ENCODE measurements at regions not wholly inside any gene's neighbourhood (a gene's known extent, or its start where the extent isn't known, plus 50 kb on each side); places are given as distances from the start of the nearest gene placed in this dataset.

DNA sequence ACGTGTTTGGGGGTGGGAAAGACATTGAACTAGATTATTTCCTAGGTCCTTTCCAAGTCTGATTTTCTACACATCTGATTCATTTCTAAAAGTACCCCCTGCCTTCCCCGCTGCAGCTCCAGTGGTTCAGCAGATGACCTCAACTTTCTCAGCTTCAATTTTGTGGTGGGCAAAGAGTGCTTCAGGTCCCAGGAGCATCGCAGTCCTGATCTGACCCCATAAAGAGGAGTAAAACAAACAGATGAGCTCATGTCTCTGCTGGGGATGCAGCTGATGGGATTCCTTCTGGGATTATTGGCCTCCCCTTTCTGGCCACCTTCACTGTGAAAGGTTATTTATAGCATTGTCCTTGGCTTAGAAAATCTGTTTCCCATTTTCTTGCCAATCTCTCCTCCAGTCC lies 337.0 kb upstream of the PLXNA2 start:
- DNase-seq (ENCODE audit: low read depth in 2 of 2, low spot score in 1 of 2), result no peak

DNA sequence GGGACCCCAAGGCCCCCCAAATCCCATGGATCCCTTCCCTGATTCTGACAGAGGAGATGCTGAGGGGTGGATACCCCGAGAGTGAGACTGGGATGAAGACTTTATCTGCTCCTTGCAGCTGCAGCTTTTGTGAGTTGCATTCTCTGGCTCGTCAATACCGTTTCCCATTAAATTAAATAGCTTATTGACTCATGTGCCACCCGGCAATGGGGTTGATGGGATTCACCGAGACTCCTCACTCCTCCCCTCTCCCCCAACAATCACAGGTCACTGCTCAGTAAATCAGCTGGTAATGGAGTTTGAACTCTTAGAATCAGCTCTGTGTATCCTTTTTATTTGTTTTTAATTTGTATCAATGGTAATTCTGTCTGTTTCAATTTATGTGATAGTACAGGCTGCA lies 337.5 kb upstream of the PLXNA2 start:
- DNase-seq (ENCODE audit: low read depth in 2 of 2, low spot score in 1 of 2), result no peak

DNA sequence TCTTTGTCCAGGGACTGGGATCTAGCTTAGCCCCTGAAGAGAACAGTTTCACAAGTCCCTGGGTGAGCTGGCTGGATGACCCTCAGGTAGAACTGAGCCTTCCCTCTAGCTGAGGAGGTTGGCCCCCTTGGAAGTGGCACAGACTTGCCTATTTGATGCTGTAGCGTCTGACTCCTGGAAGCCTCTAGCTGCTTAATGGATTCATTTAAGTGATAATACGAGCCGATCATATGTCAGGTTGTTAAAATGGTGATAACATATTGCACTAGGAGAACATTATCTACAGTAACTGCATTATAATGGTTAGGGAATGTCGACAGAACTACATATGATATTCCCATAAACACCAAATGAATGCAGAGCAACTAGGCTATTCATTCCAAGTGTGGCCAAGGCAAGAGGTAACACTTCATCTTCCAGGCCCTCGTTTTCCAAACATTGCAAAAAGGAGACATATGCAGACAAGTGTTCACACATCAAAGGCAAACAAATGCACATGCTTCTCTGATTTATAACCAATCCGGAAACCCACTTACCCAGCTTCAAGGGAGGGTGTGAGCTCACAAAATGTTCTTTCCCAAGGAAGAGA lies 340.1 kb upstream of the PLXNA2 start:
- DNase-seq (ENCODE audit: low read depth in 2 of 2, low spot score in 1 of 2), result no peak

DNA sequence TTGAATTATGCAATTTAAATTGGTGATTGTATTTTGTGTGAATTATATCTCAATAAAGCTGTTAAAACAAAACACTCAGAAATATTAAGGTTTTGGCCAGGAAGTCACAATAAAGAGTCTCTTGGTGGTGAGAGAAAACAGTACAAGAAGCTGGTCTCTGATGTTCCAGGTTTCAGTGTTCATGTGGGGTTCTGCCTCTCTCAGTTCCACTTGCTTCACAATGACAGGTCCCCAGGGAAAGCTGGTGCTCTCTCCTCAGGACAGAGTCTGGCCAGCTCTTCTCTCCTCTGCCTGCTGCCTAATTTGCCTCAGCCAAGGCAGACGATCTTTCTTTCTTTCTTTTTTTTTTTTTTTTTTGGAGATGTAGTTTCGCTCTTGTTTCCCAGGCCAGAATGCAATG lies 342.9 kb upstream of the PLXNA2 start:
- no peak for DNase-seq (ENCODE audit: low read depth in 2 of 2, low spot score in 1 of 2)

DNA sequence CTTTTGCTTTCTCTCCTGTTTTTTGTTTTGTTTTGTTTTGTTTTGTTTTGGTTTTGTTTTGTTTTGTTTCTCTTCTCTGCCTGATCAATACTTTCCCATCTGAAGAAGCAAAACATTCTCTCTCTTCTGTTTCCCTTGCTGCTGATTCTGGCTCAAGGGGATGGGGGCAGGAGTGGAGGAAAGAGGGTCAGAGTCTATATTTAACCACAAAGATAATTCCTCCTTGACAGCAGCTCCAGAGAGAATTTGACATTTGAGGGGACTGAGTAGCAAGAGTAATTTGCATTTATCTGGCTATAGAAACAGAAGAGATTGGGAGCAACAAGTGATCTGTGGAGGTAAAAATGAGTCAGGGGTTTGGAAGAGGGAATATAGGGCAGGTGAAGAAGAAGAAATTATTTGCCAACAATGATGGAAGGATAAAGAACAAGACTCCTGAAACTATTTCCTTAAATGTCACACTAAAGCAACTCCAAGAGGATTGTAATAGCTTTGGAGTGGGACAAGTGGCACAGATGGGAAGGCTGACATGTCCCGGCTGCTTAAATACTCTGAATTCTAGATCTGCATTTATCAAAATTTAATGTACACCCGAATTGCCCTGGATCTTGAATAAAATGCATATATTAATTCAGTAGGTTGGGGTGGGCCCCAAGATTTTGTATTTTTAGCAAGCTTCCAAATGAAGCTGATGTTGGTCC lies 349.3 kb upstream of the PLXNA2 start:
- no peak for DNase-seq (ENCODE audit: low read depth in 2 of 2, low spot score in 1 of 2)

DNA sequence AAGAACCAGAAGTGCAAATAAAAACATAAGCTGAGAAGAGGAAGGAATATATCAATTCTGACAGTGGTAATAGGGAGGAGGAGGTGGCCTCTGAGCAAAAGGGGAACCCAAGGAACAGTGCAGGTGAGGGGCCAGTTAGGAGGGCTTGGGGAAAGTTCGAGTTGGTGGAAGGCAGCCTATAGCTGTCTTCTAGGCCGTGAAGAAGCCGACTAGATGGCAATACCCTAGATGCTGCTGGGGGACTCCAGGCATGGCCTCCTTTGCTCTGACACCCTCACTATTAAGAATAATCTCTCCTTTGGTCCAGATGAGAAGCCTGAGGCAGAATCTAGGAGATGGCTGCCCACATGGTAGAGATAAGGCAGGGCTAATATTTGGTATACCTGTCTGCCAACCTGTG lies 351.1 kb upstream of the PLXNA2 start:
- no peak for DNase-seq (ENCODE audit: low read depth in 2 of 2, low spot score in 1 of 2)

DNA sequence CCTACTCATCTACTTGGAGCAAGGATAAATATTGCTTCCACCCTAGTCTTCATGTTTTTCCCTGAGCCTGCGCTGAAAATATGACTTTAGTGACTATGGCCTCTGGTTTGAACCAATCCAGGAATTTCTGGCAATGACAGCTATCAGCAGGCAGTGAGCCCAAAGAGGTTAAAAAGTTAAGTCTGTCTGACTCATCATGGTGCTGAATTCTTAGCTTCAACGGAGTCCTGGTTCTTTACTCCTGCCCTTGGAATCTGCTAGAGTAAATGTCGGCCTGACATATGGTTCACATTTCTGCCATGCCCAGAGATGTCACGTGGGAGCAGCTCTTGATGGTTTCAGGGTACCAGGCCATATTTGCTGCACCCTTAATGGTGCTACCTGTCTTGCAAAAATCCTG lies 351.6 kb upstream of the PLXNA2 start:
- DNase-seq (ENCODE audit: low read depth in 2 of 2, low spot score in 1 of 2), result no peak

DNA sequence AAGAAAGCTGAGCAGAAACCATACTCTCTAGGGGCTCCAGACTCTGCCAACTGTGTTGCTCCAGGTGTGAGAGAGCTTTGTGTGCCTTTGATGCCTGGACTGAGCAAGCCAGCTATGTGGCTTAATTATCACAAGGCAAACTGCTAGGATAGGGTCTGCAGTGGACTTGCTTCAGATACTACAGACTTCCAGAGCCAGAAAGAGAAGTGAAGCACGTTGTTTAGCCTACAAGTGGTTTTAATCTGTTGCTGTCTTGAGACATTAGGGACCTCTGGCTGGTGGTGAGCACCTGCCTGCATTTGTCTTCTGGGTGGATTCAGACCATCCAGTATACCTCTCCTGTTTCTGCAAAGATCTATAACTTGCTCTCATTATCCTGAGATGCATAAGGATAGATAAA lies 353.4 kb upstream of the PLXNA2 start:
- DNase-seq (ENCODE audit: low read depth in 2 of 2, low spot score in 1 of 2), result no peak

DNA sequence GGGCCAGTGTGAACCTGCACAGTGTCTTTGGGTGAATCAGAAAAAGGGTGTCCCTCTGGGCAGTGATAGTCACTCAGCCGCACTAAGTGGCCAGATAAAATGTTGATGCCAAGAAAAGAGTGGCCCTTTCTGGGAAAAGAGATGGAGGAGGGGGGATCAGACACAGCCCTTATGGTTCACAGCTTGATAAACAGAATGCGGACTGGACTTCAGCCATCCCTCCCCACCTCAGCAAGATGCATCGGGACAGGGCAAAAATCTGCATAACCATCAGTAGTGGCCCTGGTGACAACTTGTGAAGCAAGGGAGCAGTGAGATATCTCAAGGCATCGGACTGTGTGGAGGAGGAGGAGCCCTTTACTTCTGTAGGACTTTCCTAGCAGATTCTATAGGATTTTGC lies 353.8 kb upstream of the PLXNA2 start:
- DNase-seq (ENCODE audit: low read depth in 2 of 2, low spot score in 1 of 2), result no peak

DNA sequence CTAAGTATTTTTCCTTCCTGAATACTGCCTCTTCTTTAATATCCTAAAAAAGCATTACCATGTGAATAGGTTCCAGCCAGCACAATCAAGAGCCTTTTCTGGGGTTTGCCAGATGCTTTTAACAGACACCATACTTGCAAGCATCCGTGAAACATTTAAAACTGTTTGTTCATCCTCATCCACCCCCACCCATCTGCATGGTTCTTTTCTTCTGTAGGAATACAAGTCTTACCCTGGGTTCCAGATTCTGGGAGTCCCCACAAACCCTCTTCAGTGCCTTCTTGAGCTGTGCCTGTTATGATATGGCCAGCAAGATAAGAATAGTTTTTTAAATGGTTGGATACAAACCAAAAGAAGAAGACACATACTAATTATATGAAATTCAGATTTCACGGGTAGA lies 354.9 kb upstream of the PLXNA2 start:
- DNase-seq (ENCODE audit: low read depth in 2 of 2, low spot score in 1 of 2), result no peak

DNA sequence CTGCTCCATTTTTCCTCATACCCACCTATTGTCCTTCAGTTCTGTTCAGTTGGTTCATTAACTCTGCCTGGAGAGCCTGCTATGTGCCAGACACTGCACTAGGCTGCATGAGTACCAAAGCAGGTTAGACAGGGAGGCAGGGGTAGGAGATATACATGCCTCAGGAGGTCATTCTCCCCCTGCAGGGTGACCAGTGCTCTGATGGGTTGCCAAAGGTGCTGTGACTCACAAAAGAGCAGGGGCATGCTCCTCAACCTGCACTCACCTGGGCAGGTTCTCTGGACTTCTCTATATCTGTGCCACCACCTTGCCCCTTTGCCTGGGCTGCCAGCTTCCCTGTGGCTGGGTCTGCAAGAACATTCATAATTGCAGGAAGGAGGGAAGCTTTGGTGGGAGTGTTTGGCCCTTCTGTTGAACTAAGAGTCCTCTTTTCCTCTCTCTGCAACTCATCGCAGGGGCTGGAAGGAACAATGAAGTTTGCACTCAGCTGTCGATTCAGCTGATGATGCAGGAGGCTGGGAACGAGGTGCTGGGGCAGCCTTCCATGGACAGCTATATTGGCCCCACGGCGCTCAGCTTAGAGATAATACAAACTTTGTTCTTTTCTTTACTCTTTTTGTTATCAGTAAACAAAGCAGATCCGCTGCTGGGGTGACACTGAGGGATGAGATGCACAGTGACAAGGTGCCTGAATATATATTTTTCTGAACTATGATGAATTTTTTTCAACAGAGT lies 356.4 kb upstream of the PLXNA2 start:
- DNase-seq (ENCODE audit: low read depth in 2 of 2, low spot score in 1 of 2), result no peak

DNA sequence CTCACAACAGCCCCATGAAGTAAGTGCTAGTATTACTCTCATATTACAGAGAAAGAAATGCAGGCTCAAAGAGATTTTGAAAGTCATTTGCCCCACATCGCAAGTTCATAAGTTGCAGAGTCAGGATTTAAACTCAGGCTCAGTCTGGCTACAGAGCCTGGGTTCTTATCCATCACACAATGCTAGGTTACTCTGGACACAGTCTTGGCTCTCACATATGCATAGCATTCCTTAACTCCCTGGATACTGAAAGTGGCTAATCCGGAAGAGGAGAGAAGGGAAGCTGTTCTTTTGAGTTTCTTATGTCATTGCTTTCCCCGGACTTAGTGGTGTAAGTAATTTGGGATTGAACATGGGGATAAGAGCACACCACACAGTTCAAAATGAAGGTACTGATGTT lies 357.4 kb upstream of the PLXNA2 start:
- no peak for DNase-seq (ENCODE audit: low read depth in 2 of 2, low spot score in 1 of 2)

DNA sequence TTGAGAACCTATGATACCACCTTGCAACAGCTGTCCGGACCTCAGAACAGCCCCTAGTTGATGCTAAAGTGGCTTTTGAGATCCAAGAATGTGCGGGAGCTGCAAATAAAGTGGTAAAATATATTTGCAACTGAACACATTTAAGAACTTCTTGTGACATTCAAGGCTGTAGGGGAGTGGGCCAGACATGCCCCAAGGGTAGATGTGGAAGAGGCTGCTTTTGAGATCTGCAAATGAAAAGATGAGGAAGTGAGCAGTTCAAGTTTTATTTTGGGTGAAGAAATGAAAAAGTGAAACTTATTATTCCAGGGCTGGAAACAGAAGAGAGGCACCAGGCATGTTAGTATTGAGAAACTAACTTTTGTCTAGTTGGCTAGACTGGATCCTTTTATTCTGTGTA lies 359.5 kb upstream of the PLXNA2 start:
- no peak for DNase-seq (ENCODE audit: low read depth in 2 of 2, low spot score in 1 of 2)

DNA sequence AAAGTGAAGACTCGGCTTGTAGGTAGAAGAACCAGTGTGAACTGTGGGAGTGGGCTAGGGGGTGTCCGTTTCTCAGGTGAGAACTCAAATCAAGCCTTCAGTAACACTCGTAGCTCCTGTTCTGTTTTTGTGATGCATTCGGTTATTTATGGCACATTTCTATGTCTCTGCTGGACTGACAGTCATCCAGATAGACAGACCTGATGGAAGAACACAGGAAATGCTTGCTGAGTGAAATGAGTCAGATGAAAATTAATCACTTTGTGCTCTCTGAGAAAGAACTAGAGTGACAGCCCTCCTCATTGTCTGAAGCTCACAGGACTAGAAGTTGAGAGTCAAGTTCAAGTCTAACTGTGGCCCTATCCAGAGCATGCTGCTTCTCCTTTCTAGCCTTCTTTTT lies 360.1 kb upstream of the PLXNA2 start:
- DNase-seq (ENCODE audit: low read depth in 2 of 2, low spot score in 1 of 2), result no peak

DNA sequence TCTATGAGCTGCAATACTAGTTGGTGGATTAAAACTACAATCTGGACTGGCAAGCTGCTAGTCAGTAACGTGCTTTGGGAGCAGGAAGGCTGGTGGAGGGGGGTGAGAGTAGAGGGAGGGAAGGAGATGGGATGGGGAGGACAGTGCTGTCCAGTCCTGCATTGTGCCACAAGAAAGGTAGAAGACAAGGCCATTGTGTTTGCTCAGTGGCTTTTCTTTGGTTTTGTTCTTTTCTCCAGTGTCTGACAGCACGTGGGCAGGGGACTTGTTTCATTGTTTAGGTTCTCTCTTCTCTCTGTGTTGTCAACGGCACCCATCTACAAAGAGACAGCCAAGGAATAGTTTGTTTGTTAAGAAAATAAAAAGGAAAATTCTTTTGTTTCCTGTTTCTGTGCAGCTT lies 362.8 kb upstream of the PLXNA2 start:
- DNase-seq (ENCODE audit: low read depth in 2 of 2, low spot score in 1 of 2), result no peak

DNA sequence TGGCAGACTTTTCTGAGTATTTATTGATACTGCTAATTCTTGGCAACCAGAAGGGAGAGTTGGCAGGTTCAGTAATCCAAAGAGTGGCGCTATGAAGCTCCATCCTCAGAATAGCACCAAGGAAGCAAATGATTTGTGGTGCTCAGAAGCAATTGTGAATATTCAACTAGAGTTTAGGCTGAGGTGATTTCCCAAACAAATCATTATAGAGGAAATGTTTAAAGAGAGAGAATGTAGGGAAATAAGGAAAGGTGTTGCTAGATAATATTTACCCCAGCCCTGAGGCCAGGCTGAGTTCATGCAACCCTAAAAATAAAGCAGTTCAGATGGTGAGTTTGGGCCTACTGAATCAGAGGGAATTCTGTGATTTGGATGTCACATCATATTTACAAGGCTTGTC lies 363.4 kb upstream of the PLXNA2 start:
- DNase-seq (ENCODE audit: low read depth in 2 of 2, low spot score in 1 of 2), result no peak

DNA sequence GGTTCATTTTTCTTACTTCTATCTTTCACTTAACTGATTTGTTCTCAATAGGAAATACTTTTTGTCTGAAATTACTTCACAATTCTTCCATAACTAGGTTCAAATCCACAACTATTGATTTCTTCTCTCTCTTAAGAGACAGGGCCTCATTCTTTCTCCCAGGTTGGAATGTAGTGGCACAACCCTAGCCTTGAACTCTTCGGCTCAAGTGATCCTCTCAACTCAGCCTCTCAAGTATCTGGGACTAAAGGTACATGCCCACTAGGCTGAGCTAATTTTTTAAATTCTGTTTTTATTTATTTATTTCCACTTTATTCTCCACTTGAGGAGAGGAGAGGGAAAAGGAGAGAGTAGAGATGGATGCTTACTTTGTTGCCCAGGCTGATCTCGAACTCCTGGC lies 370.4 kb upstream of the PLXNA2 start:
- no peak for DNase-seq (ENCODE audit: low read depth in 2 of 2, low spot score in 1 of 2)

DNA sequence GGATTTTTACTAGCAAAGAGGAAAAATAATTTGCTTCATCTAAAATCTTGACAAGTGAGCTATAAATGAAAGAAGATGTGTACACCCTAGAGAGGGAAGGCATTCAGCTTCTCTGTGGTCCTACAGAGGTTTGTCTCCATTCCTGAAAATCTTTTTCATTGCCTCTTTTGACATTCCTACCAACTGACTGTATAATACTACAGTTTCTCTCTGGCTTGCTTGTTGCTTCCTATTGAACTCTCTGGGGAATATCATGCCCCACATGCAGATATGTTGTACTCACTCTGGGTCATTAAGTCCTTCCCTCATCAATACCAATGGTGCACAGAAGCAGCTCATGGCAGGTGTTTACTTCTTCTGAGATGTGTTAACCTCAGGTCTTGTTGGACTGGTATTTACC lies 371.2 kb upstream of the PLXNA2 start:
- DNase-seq (ENCODE audit: low read depth in 2 of 2, low spot score in 1 of 2), result no peak

DNA sequence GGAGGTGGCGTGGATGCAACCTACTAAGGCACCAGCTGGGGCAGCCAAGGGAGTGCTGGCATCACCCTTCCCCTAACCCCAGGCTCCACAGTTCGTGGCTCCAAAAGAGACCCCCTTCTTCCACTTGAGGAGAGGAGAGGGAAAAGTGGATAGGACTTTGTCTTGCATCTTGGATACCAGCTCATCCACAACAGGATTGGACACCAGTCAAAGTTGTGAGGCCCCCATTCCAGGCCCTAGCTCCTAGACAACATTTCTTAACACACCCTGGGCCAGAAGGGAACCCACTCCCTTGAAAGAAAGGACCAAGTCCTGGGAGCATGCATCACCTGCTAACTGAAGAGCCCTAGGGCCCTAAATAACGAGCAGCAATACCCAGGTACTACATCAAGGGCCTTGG lies 372.6 kb upstream of the PLXNA2 start:
- no peak for DNase-seq (ENCODE audit: low read depth in 2 of 2, low spot score in 1 of 2)

DNA sequence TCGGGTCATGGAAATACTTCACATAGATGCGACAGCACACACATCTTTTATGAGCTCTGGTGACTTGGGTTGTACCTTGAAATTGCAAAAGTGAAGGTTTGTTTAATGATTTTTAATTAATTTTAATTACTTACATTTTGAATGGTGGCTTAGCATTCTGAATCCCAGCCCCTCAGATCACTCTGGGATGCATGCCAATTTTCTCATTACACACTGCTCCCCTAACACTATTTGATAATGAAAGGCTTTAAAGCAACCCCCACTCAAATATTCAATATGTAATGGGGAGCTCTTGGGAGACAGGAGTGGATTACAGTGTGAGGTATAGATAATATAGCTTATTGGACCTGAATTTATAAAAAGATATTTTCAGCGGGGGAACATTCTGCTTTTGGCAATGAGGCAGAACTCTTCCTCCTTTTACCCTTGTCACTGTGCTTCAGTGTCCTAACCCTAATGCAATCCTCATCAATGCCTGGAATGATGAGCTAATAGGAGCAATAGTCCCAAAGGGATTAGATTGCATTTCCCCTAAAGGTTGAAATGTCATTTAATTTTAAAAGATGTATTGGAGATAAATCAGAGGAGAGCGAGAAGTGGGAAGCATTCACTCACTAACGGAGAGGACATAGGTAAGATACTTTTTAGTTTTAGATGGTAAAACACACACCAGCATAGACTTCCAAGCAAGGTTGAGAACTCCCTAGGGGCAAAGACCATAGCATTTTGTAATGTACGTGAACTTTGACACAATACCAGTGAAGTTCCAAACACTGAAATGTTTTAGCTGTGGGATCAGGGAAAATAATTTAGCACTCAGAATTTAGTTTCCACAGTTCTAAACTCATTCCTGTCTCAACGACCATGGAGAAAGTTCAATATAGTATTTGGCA lies 384.1 kb upstream of the PLXNA2 start:
- DNase-seq (ENCODE audit: low read depth in 2 of 2, low spot score in 1 of 2), result no peak

DNA sequence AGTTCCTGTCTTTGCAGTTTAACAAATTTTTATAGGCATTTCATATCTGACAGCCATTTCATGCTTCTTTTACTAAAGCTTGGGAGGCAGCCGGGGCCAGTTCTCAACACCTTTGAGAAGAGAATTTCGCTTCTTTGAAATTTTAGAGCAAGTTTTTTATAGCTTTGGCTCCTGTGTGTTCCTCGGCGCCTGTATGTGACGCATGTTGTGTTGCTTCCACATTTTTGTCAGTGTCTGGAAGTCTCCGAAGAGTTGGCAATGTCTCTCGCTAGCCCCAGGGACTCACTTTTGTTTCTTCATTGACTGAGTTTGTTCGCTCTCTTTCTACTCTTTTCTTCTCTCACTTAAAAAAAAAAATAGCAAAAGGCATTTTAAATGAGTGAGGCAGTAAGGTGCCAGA lies 386.9 kb upstream of the PLXNA2 start:
- no peak for DNase-seq (ENCODE audit: low read depth in 2 of 2, low spot score in 1 of 2)

DNA sequence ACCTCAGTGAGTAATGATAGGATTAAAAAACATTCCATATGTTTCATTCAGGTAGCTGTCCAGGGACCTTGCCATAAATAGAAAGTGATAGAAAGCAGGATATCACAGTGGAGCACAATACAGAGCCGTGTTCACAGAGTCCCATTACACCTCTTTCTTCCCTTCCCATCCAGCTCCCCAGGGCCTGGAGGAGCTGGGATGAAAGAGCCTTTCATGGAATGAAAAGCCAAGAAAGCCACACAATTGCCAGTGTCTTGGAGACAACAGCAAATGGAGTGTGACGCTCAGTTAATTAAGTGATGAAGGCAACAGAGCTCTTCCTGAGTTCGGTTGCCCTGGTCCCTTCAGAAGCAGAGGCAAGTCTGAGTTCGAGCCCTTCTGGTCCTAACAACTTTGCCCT lies 387.3 kb upstream of the PLXNA2 start:
- no peak for DNase-seq (ENCODE audit: low read depth in 2 of 2, low spot score in 1 of 2)
